ENCODE measurements at regions not wholly inside any gene's neighbourhood (a gene's known extent, or its start where the extent isn't known, plus 50 kb on each side); places are given as distances from the start of the nearest gene placed in this dataset.
"Not testable (repeated sequence)": the region's sequence is repeated elsewhere in the genome, so short reads cannot be mapped to it uniquely, and the experiment has no call there.

GRCh38 chr11:109961261-109961660 is 131.9 kb upstream of the ZC3H12C start:
- CTCF ChIA-PET, result no interaction called here
- intact Hi-C loops (cut with micrococcal nuclease; ENCODE audit: unreplicated experiment), result no loop called here
- no peak for DNase-seq
- Mint-ChIP-seq H3K36me3 (ENCODE audit: insufficient read depth, unreplicated experiment) (no peaks in the 10 kb centered on the region), H3K4me1 (ENCODE audit: low read depth, unreplicated experiment) (no peaks in the 10 kb centered on the region), H3K4me3 (ENCODE audit: low read depth, unreplicated experiment) (no peak overlapping the region), H3K9me3 (ENCODE audit: low read depth, unreplicated experiment) (no peaks in the 10 kb centered on the region), H3K27me3 (ENCODE audit: unreplicated experiment) (no peaks in the 10 kb centered on the region), H3K27ac (ENCODE audit: unreplicated experiment) (no peak overlapping the region)
- TF ChIP-seq, protein P1, sequence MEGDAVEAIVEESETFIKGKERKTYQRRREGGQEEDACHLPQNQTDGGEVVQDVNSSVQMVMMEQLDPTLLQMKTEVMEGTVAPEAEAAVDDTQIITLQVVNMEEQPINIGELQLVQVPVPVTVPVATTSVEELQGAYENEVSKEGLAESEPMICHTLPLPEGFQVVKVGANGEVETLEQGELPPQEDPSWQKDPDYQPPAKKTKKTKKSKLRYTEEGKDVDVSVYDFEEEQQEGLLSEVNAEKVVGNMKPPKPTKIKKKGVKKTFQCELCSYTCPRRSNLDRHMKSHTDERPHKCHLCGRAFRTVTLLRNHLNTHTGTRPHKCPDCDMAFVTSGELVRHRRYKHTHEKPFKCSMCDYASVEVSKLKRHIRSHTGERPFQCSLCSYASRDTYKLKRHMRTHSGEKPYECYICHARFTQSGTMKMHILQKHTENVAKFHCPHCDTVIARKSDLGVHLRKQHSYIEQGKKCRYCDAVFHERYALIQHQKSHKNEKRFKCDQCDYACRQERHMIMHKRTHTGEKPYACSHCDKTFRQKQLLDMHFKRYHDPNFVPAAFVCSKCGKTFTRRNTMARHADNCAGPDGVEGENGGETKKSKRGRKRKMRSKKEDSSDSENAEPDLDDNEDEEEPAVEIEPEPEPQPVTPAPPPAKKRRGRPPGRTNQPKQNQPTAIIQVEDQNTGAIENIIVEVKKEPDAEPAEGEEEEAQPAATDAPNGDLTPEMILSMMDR (IDR thresholded peaks at IDR 0.05; ENCODE audit: unreplicated experiment), result no peak
- BruUV-seq (replicated peaks), result no TSS peak

- CTCF ChIA-PET, result no interaction called here
Measured at GRCh38 chr11:109963101-109963500, 130.1 kb upstream of the ZC3H12C start.

GRCh38 chr11:109964487-109964886 is 128.7 kb upstream of the ZC3H12C start:
- no peaks in the 10 kb centered on the region for H3K27me3 Mint-ChIP-seq (ENCODE audit: unreplicated experiment)
- H3K36me3 Mint-ChIP-seq (ENCODE audit: insufficient read depth, unreplicated experiment), result no peaks in the 10 kb centered on the region
- no peak overlapping the region for H3K4me3 Mint-ChIP-seq (ENCODE audit: low read depth, unreplicated experiment)
- no peak overlapping the region for H3K27ac Mint-ChIP-seq (ENCODE audit: unreplicated experiment)
- no peaks in the 10 kb centered on the region for H3K9me3 Mint-ChIP-seq (ENCODE audit: low read depth, unreplicated experiment)
- DNase-seq, result no peak
- no peaks in the 10 kb centered on the region for H3K4me1 Mint-ChIP-seq (ENCODE audit: low read depth, unreplicated experiment)
- intact Hi-C loops (cut with micrococcal nuclease; ENCODE audit: unreplicated experiment), result no loop called here
- no TSS peak for BruUV-seq (replicated peaks)
- TF ChIP-seq, protein P1 (IDR thresholded peaks at IDR 0.05; ENCODE audit: unreplicated experiment), result no peak
- CTCF ChIA-PET, result no interaction called here

More at GRCh38 chr11:109963101-109963500, 130.1 kb upstream of the ZC3H12C start:
- no peaks in the 10 kb centered on the region for H3K27me3 Mint-ChIP-seq (ENCODE audit: unreplicated experiment)
- intact Hi-C loops (cut with micrococcal nuclease; ENCODE audit: unreplicated experiment), result no loop called here
- H3K36me3 Mint-ChIP-seq (ENCODE audit: insufficient read depth, unreplicated experiment), result no peaks in the 10 kb centered on the region
- H3K9me3 Mint-ChIP-seq (ENCODE audit: low read depth, unreplicated experiment), result no peaks in the 10 kb centered on the region
- no peaks in the 10 kb centered on the region for H3K4me1 Mint-ChIP-seq (ENCODE audit: low read depth, unreplicated experiment)
- H3K27ac Mint-ChIP-seq (ENCODE audit: unreplicated experiment), result no peak overlapping the region
- TF ChIP-seq, protein P1 (IDR thresholded peaks at IDR 0.05; ENCODE audit: unreplicated experiment), result no peak
- no TSS peak for BruUV-seq (replicated peaks)
- DNase-seq, result no peak
- no peak overlapping the region for H3K4me3 Mint-ChIP-seq (ENCODE audit: low read depth, unreplicated experiment)

DNA sequence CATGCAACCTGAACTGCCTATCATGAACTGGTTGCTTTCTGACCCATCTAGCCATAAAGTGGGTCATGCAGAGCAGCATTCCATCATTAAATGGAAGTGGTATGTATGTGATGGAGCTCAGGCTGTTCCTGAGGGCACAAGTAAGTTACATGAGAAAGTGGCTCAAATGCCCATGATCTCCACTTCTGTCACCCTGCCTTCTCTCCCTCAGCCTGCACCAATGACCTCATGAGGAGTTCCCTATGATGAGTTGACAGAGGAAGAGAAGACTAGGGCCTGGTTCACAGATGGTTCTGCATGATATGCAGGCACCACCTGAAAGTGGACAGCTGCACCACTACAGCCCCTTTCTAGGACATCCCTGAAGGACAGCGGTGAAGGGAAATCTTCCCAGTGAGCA is 127.7 kb upstream of the ZC3H12C start:
- DNase-seq; H3K4me1 Mint-ChIP-seq (ENCODE audit: low read depth, unreplicated experiment); H3K27ac Mint-ChIP-seq (ENCODE audit: unreplicated experiment); H3K4me3 Mint-ChIP-seq (ENCODE audit: low read depth, unreplicated experiment); BruUV-seq (replicated peaks); CTCF ChIA-PET; intact Hi-C loops (cut with micrococcal nuclease; ENCODE audit: unreplicated experiment); H3K27me3 Mint-ChIP-seq (ENCODE audit: unreplicated experiment); H3K9me3 Mint-ChIP-seq (ENCODE audit: low read depth, unreplicated experiment); H3K36me3 Mint-ChIP-seq (ENCODE audit: insufficient read depth, unreplicated experiment): not testable (repeated sequence)

DNA sequence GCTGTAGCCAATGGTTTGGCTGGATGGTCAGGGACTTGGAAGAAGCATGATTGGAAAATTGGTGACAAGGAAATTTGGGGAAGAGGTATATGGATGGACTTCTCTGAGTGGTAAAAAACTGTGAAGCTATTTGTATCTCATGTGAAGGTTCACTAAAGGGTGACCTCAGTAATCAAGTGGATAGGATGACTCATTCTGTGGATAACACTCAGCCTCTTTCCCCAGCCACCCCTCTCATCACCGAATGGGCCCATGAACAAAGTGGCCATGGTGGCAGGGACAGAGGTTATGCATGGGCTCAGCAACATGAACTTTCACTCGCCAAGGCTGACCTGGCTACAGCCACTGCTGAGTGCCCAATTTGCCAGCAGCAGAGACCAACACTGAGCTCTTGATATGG is 127.3 kb upstream of the ZC3H12C start:
- H3K27ac Mint-ChIP-seq (ENCODE audit: unreplicated experiment); BruUV-seq (replicated peaks); H3K4me3 Mint-ChIP-seq (ENCODE audit: low read depth, unreplicated experiment); H3K9me3 Mint-ChIP-seq (ENCODE audit: low read depth, unreplicated experiment); H3K27me3 Mint-ChIP-seq (ENCODE audit: unreplicated experiment); DNase-seq; CTCF ChIA-PET; H3K4me1 Mint-ChIP-seq (ENCODE audit: low read depth, unreplicated experiment); intact Hi-C loops (cut with micrococcal nuclease; ENCODE audit: unreplicated experiment); H3K36me3 Mint-ChIP-seq (ENCODE audit: insufficient read depth, unreplicated experiment): not testable (repeated sequence)

DNA sequence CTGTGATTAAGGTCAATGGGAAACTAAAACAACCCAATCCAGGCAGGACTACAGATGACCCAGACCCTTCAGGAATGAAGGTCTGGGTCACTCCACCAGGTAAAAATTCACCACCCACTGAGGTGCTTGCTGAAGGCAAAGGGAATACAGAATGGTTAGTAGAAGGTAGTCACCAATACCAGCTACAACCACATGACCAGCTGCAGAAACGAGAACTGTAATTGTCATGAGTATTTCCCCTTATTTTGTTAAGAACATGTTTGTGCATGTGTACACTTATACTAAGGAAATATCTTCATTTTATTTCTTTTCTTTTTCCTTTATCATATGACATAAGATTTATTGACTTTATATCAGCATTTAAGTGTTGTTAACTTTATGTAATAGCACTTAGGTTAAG is 126.1 kb upstream of the ZC3H12C start:
- CTCF ChIA-PET; H3K4me3 Mint-ChIP-seq (ENCODE audit: low read depth, unreplicated experiment); BruUV-seq (replicated peaks); H3K27ac Mint-ChIP-seq (ENCODE audit: unreplicated experiment); H3K36me3 Mint-ChIP-seq (ENCODE audit: insufficient read depth, unreplicated experiment); H3K9me3 Mint-ChIP-seq (ENCODE audit: low read depth, unreplicated experiment); intact Hi-C loops (cut with micrococcal nuclease; ENCODE audit: unreplicated experiment); H3K27me3 Mint-ChIP-seq (ENCODE audit: unreplicated experiment); H3K4me1 Mint-ChIP-seq (ENCODE audit: low read depth, unreplicated experiment); DNase-seq: not testable (repeated sequence)

All from Calu3 (cell line).